ENCODE measurements at regions not wholly inside any gene's neighbourhood (a gene's known extent, or its start where the extent isn't known, plus 50 kb on each side); places are given as distances from the start of the nearest gene placed in this dataset.

GRCh38 chr19:28983430-28983829 lies 229.5 kb downstream of the UQCRFS1 start:
- no peak for DNase-seq (ENCODE audit: low read depth in 3 of 3, low spot score in 1 of 3)

GRCh38 chr19:28981994-28982393 lies 231.0 kb downstream of the UQCRFS1 start:
- DNase-seq (ENCODE audit: low read depth in 3 of 3, low spot score in 1 of 3), result no peak

- DNase-seq (ENCODE audit: low read depth in 3 of 3, low spot score in 1 of 3), result no peak
These were observed 231.4 kb downstream of the UQCRFS1 start for GRCh38 chr19:28981518-28981917.

- no peak for DNase-seq (ENCODE audit: low read depth in 3 of 3, low spot score in 1 of 3)
These were observed 232.6 kb downstream of the UQCRFS1 start for GRCh38 chr19:28980236-28980868.

- no peak for DNase-seq (ENCODE audit: low read depth in 3 of 3, low spot score in 1 of 3)
These were observed 235.1 kb downstream of the UQCRFS1 start for GRCh38 chr19:28977826-28978225.

GRCh38 chr19:28972058-28972852 lies 240.7 kb downstream of the UQCRFS1 start:
- no peak for DNase-seq (ENCODE audit: low read depth in 3 of 3, low spot score in 1 of 3)

GRCh38 chr19:28971513-28971912 lies 241.4 kb downstream of the UQCRFS1 start:
- DNase-seq (ENCODE audit: low read depth in 3 of 3, low spot score in 1 of 3), result no peak

GRCh38 chr19:28971049-28971448 lies 241.9 kb downstream of the UQCRFS1 start:
- no peak for DNase-seq (ENCODE audit: low read depth in 3 of 3, low spot score in 1 of 3)

- DNase-seq (ENCODE audit: low read depth in 3 of 3, low spot score in 1 of 3), result no peak
These were observed 244.2 kb downstream of the UQCRFS1 start for GRCh38 chr19:28968721-28969120.

GRCh38 chr19:28966737-28967399 lies 246.1 kb downstream of the UQCRFS1 start:
- no peak for DNase-seq (ENCODE audit: low read depth in 3 of 3, low spot score in 1 of 3)

GRCh38 chr19:28964500-28964899 lies 248.5 kb downstream of the UQCRFS1 start:
- DNase-seq (ENCODE audit: low read depth in 3 of 3, low spot score in 1 of 3), result no peak

GRCh38 chr19:28963486-28964250 lies 249.3 kb downstream of the UQCRFS1 start:
- DNase-seq (ENCODE audit: low read depth in 3 of 3, low spot score in 1 of 3), result no peak

GRCh38 chr19:28961772-28962500 lies 251.0 kb downstream of the UQCRFS1 start:
- DNase-seq (ENCODE audit: low read depth in 3 of 3, low spot score in 1 of 3), result no peak

- no peak for DNase-seq (ENCODE audit: low read depth in 3 of 3, low spot score in 1 of 3)
These were observed 251.8 kb downstream of the UQCRFS1 start for GRCh38 chr19:28960986-28961705.

- DNase-seq (ENCODE audit: low read depth in 3 of 3, low spot score in 1 of 3), result no peak
These were observed 252.4 kb downstream of the UQCRFS1 start for GRCh38 chr19:28960586-28960985.

GRCh38 chr19:28956961-28957360 lies 256.0 kb downstream of the UQCRFS1 start:
- DNase-seq (ENCODE audit: low read depth in 3 of 3, low spot score in 1 of 3), result no peak

- no peak for DNase-seq (ENCODE audit: low read depth in 3 of 3, low spot score in 1 of 3)
These were observed 256.5 kb downstream of the UQCRFS1 start for GRCh38 chr19:28956421-28956820.

- no peak for DNase-seq (ENCODE audit: low read depth in 3 of 3, low spot score in 1 of 3)
These were observed 263.4 kb downstream of the UQCRFS1 start for GRCh38 chr19:28949535-28949934.

GRCh38 chr19:28949027-28949426 lies 263.9 kb downstream of the UQCRFS1 start:
- no peak for DNase-seq (ENCODE audit: low read depth in 3 of 3, low spot score in 1 of 3)

- DNase-seq (ENCODE audit: low read depth in 3 of 3, low spot score in 1 of 3), result no peak
These were observed 264.4 kb downstream of the UQCRFS1 start for GRCh38 chr19:28948566-28948965.

Data from stimulated activated CD4-positive, alpha-beta T cell treated with anti-CD3 and anti-CD28 coated beads, TNF-alpha, amount 100 ng/mL, for 1 hour (primary cell).